ACHN (cell line): ENCODE measurements at regions not wholly inside any gene's neighbourhood (a gene's known extent, or its start where the extent isn't known, plus 50 kb on each side); places are given as distances from the start of the nearest gene placed in this dataset.

Experiments
- DNase-seq: peaks from one replicate; pipeline ENCODE4 v3.0.0-alpha.2; 2015
- in situ Hi-C: cut with HindIII; loops from 2 replicates; pipeline ENCODE4 v1.10.0; 2017; ENCODE audit warnings: low sequenced_read_pairs, low pct_ligation_motif_present, low pct_unique_long_range_greater_than_20kb

- DNase-seq: no peak
- in situ Hi-C loops: no loop called here
Observed at GRCh38 chr4:163806653-163807052, 312.2 kb downstream of the TMA16 start.

DNA sequence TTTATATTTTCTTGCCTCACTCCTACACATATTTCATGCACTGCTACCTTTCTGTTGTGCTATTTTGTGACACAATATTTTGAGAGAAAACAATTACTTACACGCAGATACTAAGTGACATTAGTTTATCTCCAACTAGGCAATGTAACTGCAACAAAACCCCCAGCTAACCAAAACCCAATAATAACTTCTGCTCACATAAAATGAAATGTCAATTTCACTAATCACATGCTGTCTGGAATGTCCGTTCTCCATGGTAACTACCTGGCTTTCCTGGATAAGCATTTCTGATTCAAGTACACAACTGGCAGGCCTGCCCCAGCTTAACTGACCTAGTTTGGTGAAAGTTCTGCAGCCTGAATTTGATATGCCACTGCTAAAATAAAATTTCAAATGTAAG lies 313.5 kb downstream of the TMA16 start:
- in situ Hi-C loops: no loop called here
- DNase-seq: no peak

DNA sequence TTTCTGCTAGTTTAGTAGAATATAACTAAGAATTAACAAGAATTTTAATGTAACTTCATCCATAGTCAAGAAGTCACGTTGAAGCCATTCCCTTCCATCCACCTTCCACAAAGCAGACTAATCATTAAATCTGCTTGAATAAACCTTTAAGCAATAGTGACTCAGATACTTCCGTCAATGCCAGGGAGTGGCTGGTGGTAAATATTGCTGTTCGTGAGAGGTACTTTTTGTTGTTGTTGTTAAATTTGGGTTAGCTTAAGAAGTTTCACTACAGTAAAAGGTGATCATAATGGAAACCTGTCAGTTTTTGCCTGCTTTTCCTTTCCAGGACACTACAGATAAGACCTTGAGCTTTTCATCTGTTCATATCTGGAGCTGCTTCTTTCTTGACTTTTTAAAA lies 316.3 kb downstream of the TMA16 start:
- in situ Hi-C loops: no loop called here
- no peak for DNase-seq

DNA sequence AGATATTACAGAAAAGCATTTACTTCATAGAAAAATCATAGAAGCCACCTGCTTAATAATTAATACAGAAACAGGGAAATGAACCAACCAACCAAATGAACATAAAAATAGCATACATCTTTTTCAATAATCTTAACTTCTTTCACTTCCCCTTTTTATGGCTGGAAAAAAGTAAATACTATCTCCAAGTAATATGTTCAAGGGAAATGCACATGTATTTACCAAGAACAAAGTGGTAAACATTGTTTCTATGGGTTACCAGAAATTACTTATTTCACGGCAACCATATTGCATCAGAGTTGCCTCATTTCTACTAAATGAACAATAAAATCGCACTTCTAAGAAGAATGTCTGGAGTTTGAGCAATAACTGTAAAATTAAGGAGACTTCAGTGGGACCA lies 321.3 kb downstream of the TMA16 start:
- in situ Hi-C loops: no loop called here
- no peak for DNase-seq

GRCh38 chr4:163816494-163816893 lies 322.0 kb downstream of the TMA16 start:
- in situ Hi-C loops: no loop called here
- no peak for DNase-seq

DNA sequence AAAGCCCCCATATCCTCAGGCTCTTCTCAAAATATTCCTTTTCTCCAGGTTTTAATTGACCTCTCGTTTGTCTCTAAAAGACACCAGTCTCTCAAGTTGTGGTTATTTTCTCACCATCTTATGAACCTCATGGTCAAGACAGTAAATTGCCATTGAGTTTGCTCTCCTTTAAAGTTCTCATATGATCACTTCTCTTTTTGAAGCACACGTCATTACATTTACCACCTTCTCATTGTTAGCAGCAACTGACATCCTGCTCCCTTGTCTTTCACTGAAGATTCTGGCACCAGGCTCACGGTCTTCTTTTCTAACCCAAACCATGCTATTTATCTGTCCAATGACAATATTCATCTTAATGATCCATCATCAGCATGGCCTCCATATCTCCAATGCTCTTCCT lies 324.2 kb downstream of the TMA16 start:
- no peak for DNase-seq
- in situ Hi-C loops: no loop called here

- no peak for DNase-seq
- in situ Hi-C loops: no loop called here
Observed at GRCh38 chr4:163833669-163834068, 339.2 kb downstream of the TMA16 start.

DNA sequence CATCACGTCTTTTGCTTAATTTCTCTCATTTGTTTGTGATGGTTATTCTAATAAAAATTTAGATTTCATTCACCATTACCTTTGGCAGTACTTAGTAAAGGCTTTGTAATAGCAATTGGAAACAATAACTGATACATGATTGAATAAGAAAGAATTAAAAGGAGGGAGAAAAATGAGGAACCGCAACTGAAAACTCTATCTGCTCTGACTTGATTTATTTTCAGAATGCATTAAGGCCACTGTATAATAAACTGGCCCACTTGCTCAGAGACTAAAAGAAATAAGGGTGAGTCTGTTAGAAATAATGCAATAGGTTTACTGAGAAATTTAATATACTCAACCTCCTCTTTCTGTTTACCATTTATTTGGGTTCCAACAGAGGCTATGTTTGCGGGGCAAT lies 351.5 kb downstream of the TMA16 start:
- no peak for DNase-seq
- in situ Hi-C loops: no loop called here

- in situ Hi-C loops: no loop called here
- DNase-seq: no peak
Observed at GRCh38 chr4:163852246-163852645, 357.8 kb downstream of the TMA16 start.

- in situ Hi-C loops: no loop called here
- DNase-seq: no peak
Observed at GRCh38 chr4:163857903-163858302, 363.4 kb downstream of the TMA16 start.

DNA sequence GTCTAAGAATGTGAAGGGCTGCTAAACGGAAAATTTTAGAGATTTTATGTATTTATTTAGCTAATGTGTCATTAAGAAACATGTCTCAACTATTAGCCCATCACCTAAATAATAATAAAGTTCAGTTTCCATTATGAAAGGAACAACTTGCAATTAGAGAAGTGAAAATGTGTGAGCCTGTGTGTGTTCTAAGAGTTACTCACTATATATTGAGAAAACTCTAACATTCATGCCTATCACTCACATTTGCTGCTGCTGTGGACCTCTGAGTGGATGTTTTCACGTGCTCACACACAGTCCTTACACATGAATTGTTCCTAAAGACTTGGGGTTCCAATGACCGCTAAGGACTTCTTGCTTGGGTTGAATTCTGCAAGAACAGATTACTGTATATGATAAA lies 364.0 kb downstream of the TMA16 start:
- no peak for DNase-seq

GRCh38 chr4:163863082-163863481 lies 368.6 kb downstream of the TMA16 start:
- in situ Hi-C loops: no loop called here
- no peak for DNase-seq

More for the DNA sequence above, 364.0 kb downstream of the TMA16 start:
- in situ Hi-C loops: no loop called here

DNA sequence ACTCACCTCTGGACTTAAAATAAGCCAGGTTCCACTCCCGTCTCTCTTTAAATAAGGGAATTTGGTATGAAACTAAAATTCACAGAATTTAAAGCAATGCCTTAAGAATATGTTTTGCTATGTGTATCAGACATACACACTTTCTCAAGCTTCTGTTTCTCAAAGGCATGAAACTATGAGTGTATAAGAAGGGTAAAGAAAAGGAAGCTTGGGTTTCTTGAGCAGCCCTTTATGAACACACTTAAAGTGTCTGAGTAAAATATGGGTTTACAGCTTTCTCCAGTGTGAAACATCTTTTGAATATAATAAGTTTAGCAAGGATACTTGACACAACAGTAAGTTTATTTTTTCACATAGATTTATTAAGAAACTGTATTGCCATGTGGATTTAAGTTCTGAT lies 370.5 kb downstream of the TMA16 start:
- DNase-seq: no peak
- in situ Hi-C loops: no loop called here

DNA sequence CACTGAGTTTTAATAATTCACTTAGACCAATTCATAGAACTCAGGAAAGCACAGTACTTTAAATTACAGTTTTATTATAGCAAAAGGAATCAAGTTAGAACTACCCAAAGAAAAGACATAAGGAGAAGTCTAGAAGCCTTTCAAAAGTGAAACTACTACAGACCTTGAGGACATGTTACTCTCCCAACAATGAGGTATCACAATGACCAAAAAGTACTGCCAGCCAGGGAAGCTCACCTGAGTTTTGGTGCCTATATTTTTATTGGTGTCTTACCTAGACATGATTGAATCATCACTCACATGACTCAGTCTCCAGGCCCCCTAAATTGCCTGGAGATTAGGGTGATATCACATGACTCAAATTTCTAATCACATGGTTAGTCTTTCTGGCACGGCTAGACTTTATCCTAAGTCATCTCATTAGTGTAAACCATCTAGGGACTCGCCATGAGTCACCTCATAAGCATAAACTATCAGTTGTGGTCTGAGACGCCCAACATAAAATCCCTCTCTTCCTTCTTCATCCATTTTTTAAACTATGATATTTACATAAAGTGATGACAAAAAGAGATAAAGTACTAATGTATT lies 372.3 kb downstream of the TMA16 start:
- no peak for DNase-seq
- in situ Hi-C loops: no loop called here

DNA sequence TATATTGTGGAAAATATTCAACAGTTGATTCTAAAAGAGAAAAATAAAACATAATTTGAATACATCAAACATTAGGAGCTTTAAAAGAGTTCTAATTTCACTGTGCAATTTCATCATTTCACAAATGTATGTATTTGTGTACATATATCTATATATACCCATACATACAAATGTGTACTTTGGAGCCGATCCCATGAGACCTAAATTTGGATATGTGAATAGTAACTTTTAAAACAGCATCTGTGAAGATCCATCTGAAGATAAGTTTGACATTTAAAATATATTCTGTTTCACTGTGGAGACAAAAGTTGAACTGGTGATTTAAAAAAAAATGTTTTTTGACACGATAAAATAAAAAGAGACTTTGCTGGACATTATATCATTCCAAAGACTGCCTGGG lies 374.0 kb downstream of the TMA16 start:
- in situ Hi-C loops: no loop called here
- DNase-seq: no peak

- no peak for DNase-seq
- in situ Hi-C loops: no loop called here
Observed at GRCh38 chr4:163871078-163871477, 376.6 kb downstream of the TMA16 start.

GRCh38 chr4:163875327-163875726 lies 380.8 kb downstream of the TMA16 start:
- no peak for DNase-seq
- in situ Hi-C loops: no loop called here

DNA sequence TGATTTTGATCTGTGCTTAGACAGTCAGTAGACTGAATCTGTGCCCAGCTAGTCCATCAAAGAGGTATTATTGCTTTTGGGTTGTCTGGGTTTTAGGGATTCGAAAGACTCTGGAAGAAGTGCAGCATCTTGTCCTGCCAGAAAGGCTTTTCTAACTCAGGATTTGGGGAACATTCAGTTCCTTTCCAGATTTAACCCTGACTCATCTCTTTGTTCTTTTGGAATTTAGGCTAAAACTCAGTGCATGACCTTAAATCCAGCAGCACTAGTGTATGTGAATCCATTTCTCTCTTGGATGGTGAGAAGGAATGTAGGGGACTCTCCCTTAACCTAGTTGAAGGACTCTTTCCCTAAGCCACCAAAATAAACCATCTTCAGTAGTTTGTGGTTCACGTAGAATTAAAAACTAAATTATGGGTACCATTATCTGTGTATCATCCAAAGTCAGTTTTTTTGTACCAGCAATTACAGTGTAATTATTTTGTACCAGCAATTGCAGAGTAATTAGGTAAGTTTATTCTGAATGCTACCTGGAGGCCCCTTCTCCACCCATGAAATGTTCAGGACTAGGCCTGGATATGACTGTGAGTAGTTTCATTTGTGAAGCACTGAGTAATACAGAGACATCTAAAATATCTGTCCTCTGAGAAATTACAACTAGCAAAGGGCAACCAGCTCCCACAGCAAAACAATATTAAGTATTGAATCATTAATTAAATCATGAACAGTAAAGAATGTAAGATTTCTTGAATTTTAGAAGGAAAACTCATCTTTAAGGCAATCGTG lies 384.0 kb downstream of the TMA16 start:
- in situ Hi-C loops: no loop called here
- DNase-seq: no peak

DNA sequence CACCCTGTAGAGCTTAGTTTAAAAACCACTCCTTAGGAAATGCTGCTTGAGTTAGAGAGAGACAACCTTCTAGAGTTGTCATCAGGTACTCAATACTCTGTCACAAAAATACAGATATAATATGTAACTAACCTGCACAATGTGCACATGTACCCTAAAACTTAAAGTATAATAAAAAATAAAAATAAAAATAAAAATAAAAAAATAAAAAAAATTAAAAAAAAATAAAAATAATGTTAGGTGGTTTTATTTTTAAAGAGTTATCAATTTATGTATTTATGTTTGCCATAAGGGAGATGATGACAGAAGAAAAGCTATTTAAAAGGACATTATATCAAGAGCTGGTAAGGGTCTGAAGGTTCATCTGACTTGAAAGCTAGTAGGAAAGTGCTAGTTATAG lies 397.9 kb downstream of the TMA16 start:
- no peak for DNase-seq
- in situ Hi-C loops: no loop called here

DNA sequence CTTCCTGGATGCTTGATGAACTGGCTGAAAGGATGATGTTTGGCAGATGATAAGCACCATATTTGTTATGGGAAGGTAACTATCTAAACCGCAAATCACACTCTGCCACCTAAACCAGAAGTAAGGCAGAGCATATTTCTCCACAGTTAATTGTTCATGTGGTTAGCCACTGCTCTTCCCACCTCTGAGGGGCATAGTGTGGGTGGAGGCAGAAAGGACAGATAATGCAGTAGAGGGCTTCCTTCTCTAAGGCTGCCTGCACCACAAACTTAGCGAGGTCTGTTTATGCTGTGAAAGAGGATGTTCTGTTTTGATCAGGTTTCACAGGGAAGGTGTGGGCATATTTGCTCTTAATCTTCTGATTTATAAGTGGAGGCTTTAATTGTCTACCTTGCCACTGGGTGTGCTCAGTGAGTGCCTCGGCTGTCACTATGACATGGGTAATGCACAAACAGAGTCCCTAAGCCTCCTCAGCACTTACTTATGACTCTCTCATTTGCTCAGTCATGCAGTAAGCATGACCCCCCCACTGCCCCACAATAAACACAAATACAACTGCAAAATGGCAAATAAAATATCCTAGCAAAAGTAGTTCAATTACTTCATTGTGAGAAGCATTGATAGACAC lies 401.0 kb downstream of the TMA16 start:
- in situ Hi-C loops: no loop called here

More for the DNA sequence above, 401.0 kb downstream of the TMA16 start:
- DNase-seq: no peak
